ENCODE measurements at regions not wholly inside any gene's neighbourhood (a gene's known extent, or its start where the extent isn't known, plus 50 kb on each side); places are given as distances from the start of the nearest gene placed in this dataset.

GRCh38 chr20:39850821-39851330, 838.2 kb downstream of the MAFB start:
- ChIA-PET CTCF (no interaction called here), POLR2A (no interaction called here)
- Mint-ChIP-seq H3K9me3 (peaks cover 0 to 3% (median 0%) of the 10 kb centered on the region in 5 donors), H3K27me3 (no peaks in the 10 kb centered on the region), H3K27ac (no peak overlapping the region), H3K36me3 (no peaks in the 10 kb centered on the region), H3K4me1 (no peaks in the 10 kb centered on the region), H3K4me3 (no peak overlapping the region)
- no peaks in the 10 kb centered on the region for H3K4me1 ChIP-seq (ENCODE audit: insufficient read depth, low read length)
- H3K9me3 ChIP-seq (ENCODE audit: low read length) = no peaks in the 10 kb centered on the region
- no peak overlapping the region for H3K27ac ChIP-seq (ENCODE audit: low read depth, low read length)
- no peaks in the 10 kb centered on the region for H3K27me3 ChIP-seq (ENCODE audit: insufficient read depth, low read length, poor library complexity, severe bottlenecking)
- no peak for DNase-seq
- H3K36me3 ChIP-seq (ENCODE audit: insufficient read depth, low read length) = no peaks in the 10 kb centered on the region
- no peak overlapping the region for H3K4me3 ChIP-seq (ENCODE audit: low read length)

- no peak overlapping the region for H3K27ac ChIP-seq (ENCODE audit: low read depth, low read length)
- H3K4me1 ChIP-seq (ENCODE audit: insufficient read depth, low read length) = no peaks in the 10 kb centered on the region
- H3K27ac Mint-ChIP-seq = no peak overlapping the region
- peaks cover 0 to 3% (median 0%) of the 10 kb centered on the region in 5 donors for H3K9me3 Mint-ChIP-seq
- H3K4me3 ChIP-seq (ENCODE audit: low read length) = no peak overlapping the region
- H3K27me3 Mint-ChIP-seq = no peaks in the 10 kb centered on the region
- H3K36me3 ChIP-seq (ENCODE audit: insufficient read depth, low read length) = no peaks in the 10 kb centered on the region
- ChIA-PET POLR2A (no interaction called here), CTCF (no interaction called here)
- no peaks in the 10 kb centered on the region for H3K9me3 ChIP-seq (ENCODE audit: low read length)
- DNase-seq = no peak
- no peak overlapping the region for H3K4me3 Mint-ChIP-seq
- no peaks in the 10 kb centered on the region for H3K4me1 Mint-ChIP-seq
- no peaks in the 10 kb centered on the region for H3K36me3 Mint-ChIP-seq
- H3K27me3 ChIP-seq (ENCODE audit: insufficient read depth, low read length, poor library complexity, severe bottlenecking) = no peaks in the 10 kb centered on the region
Observed at GRCh38 chr20:39850246-39850645, 838.8 kb downstream of the MAFB start.

- Mint-ChIP-seq H3K27me3 (no peaks in the 10 kb centered on the region), H3K9me3 (peaks cover 0 to 3% (median 0%) of the 10 kb centered on the region in 5 donors), H3K4me1 (no peaks in the 10 kb centered on the region), H3K4me3 (no peak overlapping the region), H3K27ac (no peak overlapping the region), H3K36me3 (no peaks in the 10 kb centered on the region)
- Histone ChIP-seq H3K9me3 (ENCODE audit: low read length) (no peaks in the 10 kb centered on the region), H3K4me3 (ENCODE audit: low read length) (no peak overlapping the region), H3K4me1 (ENCODE audit: insufficient read depth, low read length) (no peaks in the 10 kb centered on the region), H3K27ac (ENCODE audit: low read depth, low read length) (no peak overlapping the region), H3K36me3 (ENCODE audit: insufficient read depth, low read length) (no peaks in the 10 kb centered on the region), H3K27me3 (ENCODE audit: insufficient read depth, low read length, poor library complexity, severe bottlenecking) (no peaks in the 10 kb centered on the region)
- no peak for DNase-seq
- POLR2A ChIA-PET = no interaction called here
- CTCF ChIA-PET = no interaction called here
Observed at GRCh38 chr20:39849664-39850063, 839.4 kb downstream of the MAFB start.

- Histone ChIP-seq H3K4me3 (ENCODE audit: low read length) (no peak overlapping the region), H3K27ac (ENCODE audit: low read depth, low read length) (no peak overlapping the region), H3K27me3 (ENCODE audit: insufficient read depth, low read length, poor library complexity, severe bottlenecking) (no peaks in the 10 kb centered on the region), H3K9me3 (ENCODE audit: low read length) (no peaks in the 10 kb centered on the region), H3K4me1 (ENCODE audit: insufficient read depth, low read length) (no peaks in the 10 kb centered on the region), H3K36me3 (ENCODE audit: insufficient read depth, low read length) (no peaks in the 10 kb centered on the region)
- Mint-ChIP-seq H3K4me3 (no peak overlapping the region), H3K27ac (no peak overlapping the region), H3K36me3 (no peaks in the 10 kb centered on the region), H3K9me3 (peaks cover 0 to 3% (median 0%) of the 10 kb centered on the region in 5 donors), H3K27me3 (no peaks in the 10 kb centered on the region), H3K4me1 (no peaks in the 10 kb centered on the region)
- no peak for DNase-seq
- ChIA-PET CTCF (no interaction called here), POLR2A (no interaction called here)
Observed at GRCh38 chr20:39849171-39849570, 839.9 kb downstream of the MAFB start.

- Mint-ChIP-seq H3K9me3 (peaks cover 0 to 4% (median 0%) of the 10 kb centered on the region in 5 donors), H3K36me3 (no peaks in the 10 kb centered on the region), H3K27ac (no peak overlapping the region), H3K4me1 (no peaks in the 10 kb centered on the region), H3K4me3 (no peak overlapping the region), H3K27me3 (no peaks in the 10 kb centered on the region)
- Histone ChIP-seq H3K36me3 (ENCODE audit: insufficient read depth, low read length) (no peaks in the 10 kb centered on the region), H3K4me3 (ENCODE audit: low read length) (no peak overlapping the region), H3K27ac (ENCODE audit: low read depth, low read length) (no peak overlapping the region), H3K9me3 (ENCODE audit: low read length) (no peaks in the 10 kb centered on the region), H3K27me3 (ENCODE audit: insufficient read depth, low read length, poor library complexity, severe bottlenecking) (no peaks in the 10 kb centered on the region), H3K4me1 (ENCODE audit: insufficient read depth, low read length) (no peaks in the 10 kb centered on the region)
- CTCF ChIA-PET = no interaction called here
- DNase-seq = no peak
- POLR2A ChIA-PET = no interaction called here
Observed at GRCh38 chr20:39839399-39840119, 849.5 kb downstream of the MAFB start.

GRCh38 chr20:39837561-39837960, 851.5 kb downstream of the MAFB start:
- CTCF ChIA-PET = no interaction called here
- H3K4me3 Mint-ChIP-seq = no peak overlapping the region
- Histone ChIP-seq H3K36me3 (ENCODE audit: insufficient read depth, low read length) (no peaks in the 10 kb centered on the region), H3K9me3 (ENCODE audit: low read length) (no peaks in the 10 kb centered on the region), H3K4me1 (ENCODE audit: insufficient read depth, low read length) (no peaks in the 10 kb centered on the region), H3K27me3 (ENCODE audit: insufficient read depth, low read length, poor library complexity, severe bottlenecking) (no peaks in the 10 kb centered on the region), H3K4me3 (ENCODE audit: low read length) (no peak overlapping the region), H3K27ac (ENCODE audit: low read depth, low read length) (no peak overlapping the region)
- H3K4me1 Mint-ChIP-seq = no peaks in the 10 kb centered on the region
- H3K36me3 Mint-ChIP-seq = no peaks in the 10 kb centered on the region
- H3K27me3 Mint-ChIP-seq = peaks cover 0 to 1% of the 10 kb centered on the region in 2 donors
- no peak for DNase-seq
- H3K27ac Mint-ChIP-seq = no peak overlapping the region
- POLR2A ChIA-PET = no interaction called here
- H3K9me3 Mint-ChIP-seq = peaks cover 0 to 4% (median 0%) of the 10 kb centered on the region in 5 donors

- POLR2A ChIA-PET = no interaction called here
Observed at GRCh38 chr20:39835130-39835842, 853.8 kb downstream of the MAFB start.

GRCh38 chr20:39830903-39831302, 858.1 kb downstream of the MAFB start:
- DNase-seq = no peak
- no peaks in the 10 kb centered on the region for H3K9me3 ChIP-seq (ENCODE audit: low read length)
- no peak overlapping the region for H3K4me3 ChIP-seq (ENCODE audit: low read length)
- H3K9me3 Mint-ChIP-seq = peaks cover 0 to 2% (median 0%) of the 10 kb centered on the region in 5 donors
- no peak overlapping the region for H3K27ac Mint-ChIP-seq
- no peaks in the 10 kb centered on the region for H3K4me1 Mint-ChIP-seq
- ChIA-PET POLR2A (no interaction called here), CTCF (interaction anchor here (0.7 kb wide), 1 partner anchor 19 kb away, joined by 3 read pairs; no protein-coding TSS in a partner anchor)
- H3K27me3 ChIP-seq (ENCODE audit: insufficient read depth, low read length, poor library complexity, severe bottlenecking) = no peaks in the 10 kb centered on the region
- H3K27me3 Mint-ChIP-seq = peaks cover 0 to 1% of the 10 kb centered on the region in 2 donors
- H3K4me1 ChIP-seq (ENCODE audit: insufficient read depth, low read length) = no peaks in the 10 kb centered on the region
- H3K36me3 Mint-ChIP-seq = no peaks in the 10 kb centered on the region
- H3K27ac ChIP-seq (ENCODE audit: low read depth, low read length) = no peak overlapping the region
- no peaks in the 10 kb centered on the region for H3K36me3 ChIP-seq (ENCODE audit: insufficient read depth, low read length)
- no peak overlapping the region for H3K4me3 Mint-ChIP-seq

More at GRCh38 chr20:39835130-39835842, 853.8 kb downstream of the MAFB start:
- H3K27ac Mint-ChIP-seq = no peak overlapping the region
- H3K4me1 Mint-ChIP-seq = no peaks in the 10 kb centered on the region
- no peak overlapping the region for H3K4me3 ChIP-seq (ENCODE audit: low read length)
- H3K4me3 Mint-ChIP-seq = no peak overlapping the region
- H3K36me3 ChIP-seq (ENCODE audit: insufficient read depth, low read length) = no peaks in the 10 kb centered on the region
- no peaks in the 10 kb centered on the region for H3K36me3 Mint-ChIP-seq
- peaks cover 0 to 4% (median 2%) of the 10 kb centered on the region in 5 donors for H3K9me3 Mint-ChIP-seq
- H3K27me3 Mint-ChIP-seq = peaks cover 0 to 1% of the 10 kb centered on the region in 2 donors
- H3K9me3 ChIP-seq (ENCODE audit: low read length) = no peaks in the 10 kb centered on the region
- DNase-seq = no peak
- CTCF ChIA-PET = no interaction called here
- no peaks in the 10 kb centered on the region for H3K27me3 ChIP-seq (ENCODE audit: insufficient read depth, low read length, poor library complexity, severe bottlenecking)
- no peak overlapping the region for H3K27ac ChIP-seq (ENCODE audit: low read depth, low read length)
- no peaks in the 10 kb centered on the region for H3K4me1 ChIP-seq (ENCODE audit: insufficient read depth, low read length)
